Breast epithelium (tissue), 4 donors: ENCODE measurements at regions not wholly inside any gene's neighbourhood (a gene's known extent, or its start where the extent isn't known, plus 50 kb on each side); places are given as distances from the start of the nearest gene placed in this dataset.

Source experiments
- DNase-seq, 2 donors: peaks; one replicate each; pipeline ENCODE4 v3.0.0-alpha.2; 2019; ENCODE audit warnings: low spot score in 2 of 2
- H3K27ac ChIP-seq, 2 donors: fragments of 200-600 bp; sonication (generic) in 1 of 2; one replicate each; pipeline ENCODE4 v1.5.1; 2016 to 2019; ENCODE audit warnings: mild to moderate bottlenecking in 1 of 2
- H3K27me3 ChIP-seq, 2 donors: fragments of 200-600 bp; sonication (generic) in 1 of 2; one replicate each; pipeline versions ENCODE4 v1.5.1 to v1.6.0; 2017 to 2019; ENCODE audit warnings: control low read depth in 1 of 2, mild to moderate bottlenecking in 1 of 2
- H3K36me3 ChIP-seq: fragments of 200-600 bp; one replicate; pipeline ENCODE4 v1.5.1; 2019
- H3K4me1 ChIP-seq, 2 donors: fragments of 200-600 bp; sonication (generic); one replicate each; pipeline ENCODE4 v1.5.1; 2016 to 2019; ENCODE audit warnings: control low read depth in 1 of 2
- H3K4me3 ChIP-seq, 3 donors: fragments of 200-600 bp; sonication (generic); 1 replicate in 2 of 3; 2 replicates in 1 of 3; pipeline ENCODE4 v1.5.1; 2016 to 2019; ENCODE audit warnings: mild to moderate bottlenecking in 3 of 3, moderate library complexity in 2 of 3
- H3K9me3 ChIP-seq, 2 donors: fragments of 200-600 bp; sonication (generic) in 1 of 2; one replicate each; pipeline ENCODE4 v1.5.1; 2016 to 2019; ENCODE audit warnings: control low read depth in 1 of 2
- CTCF ChIP-seq, 3 donors: fragments of 450-650 bp; IDR thresholded peaks; one replicate each; pipeline ENCODE4 v1.5.1; 2016 to 2017; ENCODE audit warnings: antibody characterized with exemption in 3 of 3, mild to moderate bottlenecking in 3 of 3, moderate library complexity in 3 of 3
- POLR2A ChIP-seq: fragments of 450-650 bp; IDR thresholded peaks from one replicate; pipeline ENCODE4 v1.6.1; 2016; ENCODE audit warnings: antibody characterized with exemption, mild to moderate bottlenecking, moderate library complexity
- POLR2AphosphoS5 ChIP-seq, 3 donors: sonication (generic); formaldehyde crosslinking; IDR thresholded peaks; one replicate each; pipeline ENCODE4 v1.6.1; 2017; ENCODE audit warnings: antibody characterized with exemption in 3 of 3
- intact Hi-C: fragments of 100-400 bp; cut with DNase I; formaldehyde crosslinking; loops from one replicate; pipeline ENCODE4 v1.15.1; 2023; ENCODE audit warnings: low total_unique reads

- DNase-seq = no peak
- Histone ChIP-seq H3K27me3 (no peaks in the 10 kb centered on the region), H3K9me3 (no peaks in the 10 kb centered on the region), H3K4me3 (no peak overlapping the region), H3K4me1 (no peaks in the 10 kb centered on the region), H3K36me3 (no peaks in the 10 kb centered on the region), H3K27ac (no peak overlapping the region)
- intact Hi-C loops = no loop called here
- TF ChIP-seq POLR2AphosphoS5 (IDR thresholded peaks at IDR 0.05) = no peak
- no peak for TF ChIP-seq CTCF (IDR thresholded peaks at IDR 0.05)
- TF ChIP-seq POLR2A = no peak
These were observed 125.8 kb upstream of the CLNK start for GRCh38 chr4:10810411-10810810.

GRCh38 chr4:10809905-10810304 lies 125.3 kb upstream of the CLNK start:
- no peak for DNase-seq
- intact Hi-C loops = no loop called here

GRCh38 chr4:10808591-10808990 lies 124.0 kb upstream of the CLNK start:
- intact Hi-C loops = no loop called here
- H3K4me3 ChIP-seq = no peak overlapping the region
- peak in 1 of 2 donors; percentile 44 for DNase-seq

More at GRCh38 chr4:10809905-10810304, 125.3 kb upstream of the CLNK start:
- no peaks in the 10 kb centered on the region for H3K4me1 ChIP-seq
- H3K27ac ChIP-seq = no peak overlapping the region
- no peaks in the 10 kb centered on the region for H3K27me3 ChIP-seq
- H3K36me3 ChIP-seq = no peaks in the 10 kb centered on the region
- TF ChIP-seq CTCF (IDR thresholded peaks at IDR 0.05) (no peak), POLR2AphosphoS5 (IDR thresholded peaks at IDR 0.05) (no peak), POLR2A (no peak)
- H3K9me3 ChIP-seq = no peaks in the 10 kb centered on the region
- no peak overlapping the region for H3K4me3 ChIP-seq

GRCh38 chr4:10806953-10807645 lies 122.5 kb upstream of the CLNK start:
- Histone ChIP-seq H3K36me3 (no peaks in the 10 kb centered on the region), H3K27ac (no peak overlapping the region), H3K4me1 (no peaks in the 10 kb centered on the region), H3K9me3 (no peaks in the 10 kb centered on the region), H3K4me3 (no peak overlapping the region), H3K27me3 (no peaks in the 10 kb centered on the region)
- TF ChIP-seq CTCF (IDR thresholded peaks at IDR 0.05) (no peak), POLR2AphosphoS5 (IDR thresholded peaks at IDR 0.05) (no peak)
- no peak for DNase-seq
- intact Hi-C loops = no loop called here

More at GRCh38 chr4:10808591-10808990, 124.0 kb upstream of the CLNK start:
- no peaks in the 10 kb centered on the region for H3K27me3 ChIP-seq
- no peak for TF ChIP-seq POLR2A
- no peak for TF ChIP-seq CTCF (IDR thresholded peaks at IDR 0.05)
- no peak for TF ChIP-seq POLR2AphosphoS5 (IDR thresholded peaks at IDR 0.05)
- H3K27ac ChIP-seq = no peak overlapping the region
- no peaks in the 10 kb centered on the region for H3K4me1 ChIP-seq
- H3K36me3 ChIP-seq = no peaks in the 10 kb centered on the region
- H3K9me3 ChIP-seq = no peaks in the 10 kb centered on the region

GRCh38 chr4:10803713-10804343 lies 119.3 kb upstream of the CLNK start:
- TF ChIP-seq POLR2A (no peak), CTCF (IDR thresholded peaks at IDR 0.05) (no peak), POLR2AphosphoS5 (IDR thresholded peaks at IDR 0.05) (no peak)
- no peaks in the 10 kb centered on the region for H3K36me3 ChIP-seq
- no peak overlapping the region for H3K27ac ChIP-seq
- no peaks in the 10 kb centered on the region for H3K4me1 ChIP-seq
- DNase-seq = no peak
- intact Hi-C loops = no loop called here
- H3K27me3 ChIP-seq = no peaks in the 10 kb centered on the region
- H3K9me3 ChIP-seq = no peaks in the 10 kb centered on the region
- no peak overlapping the region for H3K4me3 ChIP-seq
